ENCODE measurements at regions not wholly inside any gene's neighbourhood (a gene's known extent, or its start where the extent isn't known, plus 50 kb on each side); places are given as distances from the start of the nearest gene placed in this dataset.

GRCh38 chr15:70409388-70409787 is 311.7 kb upstream of the TLE3 start:
- Histone ChIP-seq H4K8ac (ENCODE audit: extremely low read depth, insufficient read depth, low read length) (no peak overlapping the region), H4K20me1 (replicated peaks in 1 of 2; ENCODE audit: control insufficient read depth in 1 of 2, insufficient read depth in 2 of 2, low read length in 2 of 2) (no peaks in the 10 kb centered on the region), H3K79me1 (ENCODE audit: low read depth, low read length) (no peaks in the 10 kb centered on the region), H2BK5ac (ENCODE audit: low read depth, low read length) (no peak overlapping the region), H3K4me1 (replicated peaks in 1 of 4; ENCODE audit: control insufficient read depth in 3 of 4, insufficient read depth in 4 of 4, low read length in 3 of 4) (peaks cover 0 to 9% (median 5%) of the 10 kb centered on the region in 4 experiments; a peak in 5 of 7 replicates), H3K4me2 (ENCODE audit: insufficient read depth in 1 of 2, low read depth in 2 of 2, low read length in 2 of 2) (no peak overlapping the region), H3K36me3 (ENCODE audit: control insufficient read depth in 2 of 4, insufficient read depth in 4 of 4, low read length in 3 of 4) (no peaks in the 10 kb centered on the region), H3K27ac (ENCODE audit: low read depth, low read length) (no peak overlapping the region), H3K9ac (replicated peaks in 1 of 4; ENCODE audit: extremely low read depth in 1 of 4, low read depth in 3 of 4, low read length in 3 of 4) (no peak overlapping the region), H2BK12ac (ENCODE audit: low read depth, low read length) (no peak overlapping the region), H3K23me2 (ENCODE audit: low read depth, low read length) (no peaks in the 10 kb centered on the region), H4K91ac (replicated peaks; ENCODE audit: insufficient read length, low read length) (no peak overlapping the region), H3K18ac (ENCODE audit: extremely low read depth, low read length) (no peak overlapping the region), H3K23ac (ENCODE audit: insufficient read length) (no peak overlapping the region), H3K14ac (ENCODE audit: insufficient read length) (no peak overlapping the region), H3K79me2 (ENCODE audit: control insufficient read depth in 1 of 2, insufficient read depth in 2 of 2, low read length in 2 of 2) (no peaks in the 10 kb centered on the region), H3K4ac (replicated peaks; ENCODE audit: insufficient read length, low read depth, low read length) (no peak overlapping the region), H2AK5ac (ENCODE audit: low read depth, low read length) (no peak overlapping the region), H4K5ac (ENCODE audit: insufficient read length, low read depth, low read length) (no peak overlapping the region), H2AFZ (ENCODE audit: low read length) (no peak overlapping the region), H3K9me3 (ENCODE audit: insufficient read depth in 2 of 2, low read depth in 1 of 2, low read length in 1 of 2) (peaks cover 6 to 18% of the 10 kb centered on the region in 2 experiments; a peak in 3 of 4 replicates), H3K27me3 (replicated peaks in 1 of 4; ENCODE audit: control insufficient read depth in 3 of 4, extremely low read depth in 1 of 4, insufficient read depth in 3 of 4, low read length in 3 of 4) (no peaks in the 10 kb centered on the region), H2BK20ac (ENCODE audit: low read length) (no peak overlapping the region), H3K4me3 (ENCODE audit: extremely low read depth in 1 of 4, insufficient read depth in 2 of 4, low read depth in 3 of 4, low read length in 4 of 4) (no peak overlapping the region), H2BK15ac (ENCODE audit: low read length) (no peak overlapping the region), H3K56ac (replicated peaks; ENCODE audit: insufficient read length, low read depth, low read length) (no peak overlapping the region), H2BK120ac (replicated peaks; ENCODE audit: low read depth, low read length) (no peak overlapping the region)
- WGBS, 2 experiments (ENCODE audit: extremely low coverage in 1 of 2, insufficient coverage in 1 of 2, insufficient read length in 1 of 2, insufficient replicate concordance in 2 of 2, low coverage in 1 of 2, low lambda C conversion rate in 2 of 2, missing lambda C conversion rate in 1 of 2): 100% methylated on average over 1 of the region's 1 CpG; no CpG with 5 or more reads in 1 of the 2 experiments
- FAIRE-seq: no peak
- POLR2A ChIA-PET (ENCODE audit: partially characterized antibody): interaction anchor here (0.6 kb wide), 1 partner anchor 311 kb away, joined by 3 read pairs; no protein-coding TSS in a partner anchor
- CTCF ChIA-PET (ENCODE audit: partially characterized antibody): interaction anchor here (1.0 to 1.7 kb wide), 3 partner anchors 25 to 159 kb away, joined by 3 to 5 read pairs (median 3); no protein-coding TSS in a partner anchor
- DNase-seq (ENCODE audit: low read depth in 1 of 2, low spot score in 2 of 2): no peak
- no peak for TF ChIP-seq CTCF (IDR thresholded peaks at IDR 0.05; ENCODE audit: control extremely low read depth in 1 of 3, insufficient read depth in 1 of 3, low read depth in 1 of 3, low read length in 3 of 3)

Measured in H1 (cell line).